GM19240 (cell line): ENCODE measurements at regions not wholly inside any gene's neighbourhood (a gene's known extent, or its start where the extent isn't known, plus 50 kb on each side); places are given as distances from the start of the nearest gene placed in this dataset.

Experiments
- DNase-seq: peaks from one replicate; pipeline ENCODE4 v3.0.0; 2011; ENCODE audit warnings: low spot score; ENCODE audit not compliant: insufficient read length

DNA sequence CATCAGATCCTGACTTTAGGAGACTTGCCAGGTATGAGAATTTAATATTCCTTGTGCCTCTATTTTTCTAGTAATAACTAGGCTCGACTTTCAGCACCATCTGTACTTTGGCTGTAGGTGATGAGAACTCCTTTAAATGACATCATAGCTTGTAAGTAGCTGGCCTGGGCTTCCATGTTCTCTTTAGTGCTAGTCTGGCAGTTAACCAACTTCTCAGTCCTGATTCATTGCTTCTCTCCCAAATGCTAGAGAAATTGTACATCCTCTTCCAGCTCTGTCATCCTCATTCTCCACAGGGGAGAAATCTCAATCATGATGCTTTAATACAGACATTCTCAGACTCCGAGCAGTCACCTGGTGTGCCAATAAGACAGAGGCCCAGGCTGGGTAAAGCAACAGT, 143.5 kb upstream of the MOCS1 start:
- DNase-seq = no peak

DNA sequence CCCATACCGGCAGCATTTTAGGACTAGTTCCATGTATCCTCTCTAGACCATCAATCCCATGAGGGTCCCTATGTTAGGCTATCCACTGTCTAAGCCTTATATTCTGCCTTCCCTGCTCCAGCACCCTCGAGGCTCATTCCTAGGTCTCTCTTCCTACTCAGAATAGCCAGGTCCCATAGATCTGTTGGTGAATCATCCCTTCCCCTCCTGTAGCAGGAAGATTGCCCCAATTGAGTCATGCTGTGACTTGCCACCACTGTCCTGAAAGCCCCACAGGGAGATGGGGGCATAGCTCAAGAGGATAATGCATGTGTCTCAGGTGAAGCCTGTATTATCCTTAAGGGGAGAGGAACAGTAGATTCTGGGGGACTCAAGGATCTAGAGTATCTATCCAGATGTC, 143.1 kb upstream of the MOCS1 start:
- DNase-seq = no peak

DNA sequence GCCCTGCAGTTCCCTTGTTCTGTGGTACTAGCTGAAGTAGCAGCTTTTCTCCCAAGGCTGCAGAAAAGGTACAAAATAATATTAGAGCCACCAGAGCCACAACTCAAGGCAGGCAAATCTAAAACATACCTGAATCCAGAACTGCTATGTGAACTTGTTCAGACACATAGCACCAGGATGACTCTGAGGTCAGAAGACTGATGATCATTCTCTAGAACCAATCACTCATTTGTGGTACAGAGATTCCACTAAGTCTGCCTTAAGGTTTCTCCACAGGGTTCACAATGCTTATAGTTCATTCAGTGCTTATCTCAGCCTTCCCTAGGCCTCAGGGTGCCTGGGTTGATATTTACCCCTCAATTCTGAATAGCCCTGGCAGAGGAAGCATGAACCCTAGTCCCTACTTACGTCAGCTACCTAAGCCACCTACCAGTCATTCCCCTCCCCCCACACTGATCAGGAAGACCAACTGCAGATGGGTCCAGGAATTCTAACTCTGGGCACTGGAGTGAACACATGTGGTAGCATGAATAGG, 140.9 kb upstream of the MOCS1 start:
- DNase-seq = no peak

DNA sequence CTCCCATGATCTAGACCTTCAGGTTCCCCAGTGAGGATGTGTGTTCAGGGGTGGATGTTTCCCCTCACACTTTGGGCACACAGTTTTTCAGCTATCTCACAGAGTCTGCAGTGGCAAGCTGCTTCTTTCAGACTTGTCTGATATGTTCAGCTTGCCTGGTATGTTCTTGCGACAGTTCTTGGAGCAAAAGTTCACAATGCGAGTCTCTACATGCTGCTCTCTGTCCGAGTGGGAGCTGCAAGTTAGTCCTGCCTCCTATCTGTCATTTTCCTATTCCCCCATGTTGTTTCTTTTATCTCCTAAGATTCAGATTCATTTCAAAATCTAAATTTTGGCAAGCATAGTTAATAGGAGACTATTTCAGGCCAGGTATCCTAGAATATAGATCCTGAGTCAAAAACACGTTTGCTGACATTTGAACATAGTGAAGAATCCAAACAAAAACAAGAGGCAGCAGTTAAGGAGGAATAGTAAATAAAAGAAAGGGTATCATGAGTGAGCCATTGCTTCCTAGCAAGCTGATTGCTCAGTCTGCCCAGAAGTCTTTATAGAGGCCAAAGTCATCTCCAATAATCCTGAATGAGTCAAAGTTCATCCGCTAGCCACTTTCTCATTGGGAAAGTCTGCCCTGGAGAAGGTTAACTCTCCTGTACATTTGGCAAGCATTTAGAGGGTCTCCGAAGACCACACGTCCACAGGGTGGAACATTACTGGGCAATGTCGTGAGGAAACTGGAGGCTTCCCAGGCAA, 140.2 kb upstream of the MOCS1 start:
- DNase-seq = no peak

DNA sequence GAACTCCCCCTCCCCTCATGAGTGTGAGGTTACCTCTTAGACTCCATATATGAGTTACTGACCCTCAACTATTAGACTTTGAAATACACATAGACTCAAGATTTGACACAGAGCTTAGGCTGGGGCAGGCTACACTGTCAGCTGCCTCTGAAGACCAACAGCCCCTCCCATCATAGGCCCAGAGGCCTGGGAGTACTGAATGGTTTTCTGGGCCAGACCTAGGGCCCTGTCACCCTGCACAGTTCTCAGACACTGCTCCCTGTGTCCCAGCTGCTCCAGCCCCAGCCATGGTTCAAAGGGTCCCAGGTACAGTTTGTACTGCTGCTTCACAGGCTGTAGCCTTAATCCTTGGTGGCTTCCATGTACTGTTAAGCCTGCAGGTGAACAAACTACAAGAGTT, 132.1 kb upstream of the MOCS1 start:
- DNase-seq = no peak

DNA sequence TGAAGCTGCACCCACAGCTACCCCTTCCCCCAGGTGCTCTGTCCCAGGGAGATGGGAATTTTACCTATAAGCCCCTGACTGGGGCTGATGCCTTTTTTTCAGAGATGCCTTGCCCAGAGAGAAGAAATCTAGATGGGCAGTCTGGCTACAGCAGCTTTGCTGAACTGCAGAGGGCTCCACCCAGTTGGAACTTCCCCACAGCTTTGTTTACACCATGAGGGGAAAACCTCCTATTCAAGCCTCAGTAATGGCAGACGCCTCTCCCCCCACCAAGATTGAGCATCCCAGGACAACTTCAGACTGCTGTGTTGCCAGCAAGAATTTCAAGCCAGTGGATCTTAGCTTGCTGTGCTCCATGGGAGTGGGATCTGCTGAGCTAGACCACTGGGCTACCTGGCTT, 122.6 kb upstream of the MOCS1 start:
- DNase-seq = no peak

DNA sequence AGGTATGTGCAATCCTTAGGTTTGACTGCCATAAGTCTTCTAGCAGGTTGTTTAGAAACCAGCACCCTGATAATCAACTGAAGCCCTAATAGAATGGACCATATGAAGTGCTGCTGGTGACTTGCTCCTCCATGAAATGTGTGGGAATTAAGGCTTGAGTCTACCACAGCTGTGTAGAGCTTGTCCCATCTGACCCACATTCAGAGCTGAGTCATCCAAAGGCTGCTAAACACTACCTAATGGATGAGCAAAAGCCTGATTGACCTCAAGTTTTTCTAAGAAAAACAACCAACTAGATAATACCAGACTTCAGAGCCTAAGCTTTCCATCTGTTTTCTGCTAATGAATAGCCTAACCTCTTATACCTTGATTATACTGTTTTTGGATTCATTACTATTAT, 120.3 kb upstream of the MOCS1 start:
- no peak for DNase-seq

DNA sequence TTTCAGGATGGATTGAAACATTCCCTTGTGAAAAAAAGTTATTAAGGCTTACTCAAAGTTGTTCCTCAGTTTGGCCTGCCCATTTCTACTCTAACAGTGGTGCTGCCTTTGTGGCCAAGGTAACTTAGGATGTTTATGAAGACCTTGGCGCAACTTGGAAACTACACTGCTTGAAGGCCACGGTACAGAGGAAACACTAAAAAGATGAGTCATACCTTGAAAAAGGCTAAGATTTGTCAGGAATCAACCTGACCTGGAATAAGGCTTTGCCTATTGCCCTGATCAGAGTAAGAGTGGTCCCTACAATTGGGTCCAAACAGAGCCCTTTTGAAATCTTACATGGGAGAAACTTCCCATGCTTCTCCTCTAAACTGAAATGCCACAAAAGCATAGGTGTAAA, 119.9 kb upstream of the MOCS1 start:
- no peak for DNase-seq

DNA sequence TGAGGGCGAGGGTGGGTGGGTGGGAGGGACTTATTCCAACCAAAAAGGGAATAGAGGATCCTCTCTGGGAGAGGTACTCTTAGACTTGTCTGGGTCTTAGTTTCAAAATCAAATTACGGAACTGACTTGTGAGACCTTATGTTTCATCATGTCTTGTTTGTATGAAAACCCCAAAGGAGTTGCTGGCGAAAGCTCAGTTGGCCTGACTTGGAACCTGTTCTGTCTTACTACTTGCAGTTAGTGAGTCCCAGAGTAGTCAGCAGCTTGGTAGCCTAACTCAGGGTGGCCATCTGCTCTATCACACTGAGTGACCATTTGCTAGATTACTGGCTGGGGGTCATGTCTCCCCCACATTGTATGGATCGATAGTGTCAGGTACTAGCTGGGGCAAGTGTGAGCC, 114.9 kb upstream of the MOCS1 start:
- no peak for DNase-seq

DNA sequence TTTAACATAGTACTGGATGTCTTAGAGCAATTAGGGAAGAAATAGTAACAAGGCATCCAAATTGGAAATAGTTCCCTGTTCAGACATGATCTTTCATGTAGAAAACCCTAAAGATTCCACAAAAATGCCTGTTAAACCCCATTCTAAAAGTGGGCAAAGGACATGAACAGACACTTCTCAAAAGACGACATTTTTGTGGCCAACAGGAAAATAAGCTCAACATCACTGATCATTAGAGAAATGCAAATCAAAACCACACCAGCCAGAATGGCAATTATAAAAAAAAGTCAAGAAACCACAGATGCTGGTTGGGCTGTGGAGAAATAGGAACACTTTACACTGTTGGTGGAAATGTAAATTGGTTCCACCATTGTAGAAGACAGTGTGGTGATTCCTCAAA, 109.9 kb upstream of the MOCS1 start:
- DNase-seq = no peak

DNA sequence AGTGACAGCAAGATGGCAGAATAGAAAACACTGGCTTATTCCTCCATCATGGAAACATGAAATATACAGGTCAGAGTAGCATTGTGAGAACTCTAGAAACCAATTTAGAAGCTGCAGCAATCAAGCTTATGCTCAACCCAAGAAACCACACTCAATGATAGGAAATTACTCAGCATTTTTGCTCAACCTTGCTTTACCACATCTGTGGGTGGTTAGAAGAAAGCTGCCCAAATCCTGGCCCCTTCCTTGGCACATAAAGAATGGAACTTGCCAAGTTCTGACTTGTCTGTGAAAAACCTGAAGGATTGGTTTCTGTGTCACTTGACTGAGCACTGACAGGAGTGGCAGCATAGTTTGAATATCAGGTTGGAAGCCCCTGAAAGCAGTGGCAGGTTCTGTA, 108.0 kb upstream of the MOCS1 start:
- no peak for DNase-seq

DNA sequence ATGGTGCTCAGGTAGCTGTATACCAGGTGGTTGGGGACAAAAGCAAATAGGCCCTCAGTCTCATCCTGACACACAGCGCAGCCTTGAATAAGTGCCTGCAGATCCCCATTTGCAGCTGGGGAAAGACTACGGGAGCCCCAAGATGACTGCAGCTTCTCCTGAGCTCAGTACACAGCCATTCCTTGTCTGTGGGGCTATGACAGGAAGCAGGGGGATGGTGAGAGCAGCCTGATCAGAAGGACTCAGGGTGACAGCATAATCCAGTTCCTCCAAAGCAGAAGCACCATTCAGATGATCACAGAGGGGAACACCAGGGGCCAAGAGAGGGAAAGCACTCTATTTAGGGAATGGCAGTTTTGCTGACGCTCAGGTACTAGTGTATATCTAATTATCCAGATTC, 104.8 kb upstream of the MOCS1 start:
- no peak for DNase-seq

DNA sequence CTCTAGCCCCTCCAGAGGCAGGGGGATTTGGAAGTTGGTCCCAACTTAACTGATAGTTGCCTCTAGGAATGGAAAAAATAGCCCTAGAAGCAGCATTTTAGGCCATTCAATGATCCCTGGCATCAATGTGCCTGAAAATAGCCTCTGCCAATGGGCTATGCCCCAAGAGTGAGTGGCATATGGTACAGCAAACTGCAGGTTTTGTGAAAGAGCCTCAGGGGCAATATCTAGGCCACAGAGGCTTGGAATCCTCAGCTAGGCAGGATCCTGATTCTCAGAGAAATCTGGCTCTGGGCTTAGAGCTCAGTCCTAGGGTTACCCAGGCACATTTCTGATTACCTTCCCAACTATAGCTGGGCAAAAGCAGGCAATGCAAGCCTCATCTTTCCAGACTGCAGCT, 104.4 kb upstream of the MOCS1 start:
- no peak for DNase-seq

DNA sequence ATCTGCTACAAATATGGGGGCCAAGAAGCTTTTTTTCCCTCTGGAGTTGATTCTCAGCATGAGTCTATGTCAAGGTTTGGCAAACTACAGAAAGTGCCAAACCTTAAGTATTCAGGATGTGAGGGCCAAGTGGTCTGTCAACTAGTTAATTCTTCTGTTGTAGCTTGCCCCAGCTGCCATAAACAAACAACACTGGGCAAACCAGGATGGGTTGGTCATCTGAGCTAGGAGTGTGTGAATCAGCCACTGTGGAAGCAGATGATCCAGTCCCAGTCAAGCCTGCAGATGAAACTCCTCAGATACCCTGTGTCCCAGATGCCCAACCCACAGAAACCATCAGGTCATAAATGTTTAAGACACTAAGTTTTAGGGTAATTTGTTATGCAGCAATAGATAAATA, 103.0 kb upstream of the MOCS1 start:
- DNase-seq = no peak

DNA sequence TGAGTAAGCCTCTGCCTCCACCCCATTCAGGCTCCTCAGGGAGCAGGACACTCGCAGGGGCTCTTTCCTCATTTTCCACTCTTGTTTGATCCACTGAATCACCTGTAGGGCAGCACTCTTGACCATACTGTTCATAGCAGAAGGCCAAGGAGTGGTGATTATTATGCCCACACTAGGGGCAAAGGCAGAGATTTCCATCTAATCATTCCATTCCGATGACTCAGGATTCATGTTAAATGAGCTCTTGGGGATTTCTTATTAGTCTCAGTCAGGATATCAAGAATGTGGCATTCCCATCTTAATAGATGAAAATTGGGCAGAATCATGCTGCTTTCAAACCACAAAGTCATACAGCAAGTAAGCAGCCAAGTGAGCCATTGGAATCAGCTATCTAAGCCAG, 101.9 kb upstream of the MOCS1 start:
- DNase-seq = no peak

DNA sequence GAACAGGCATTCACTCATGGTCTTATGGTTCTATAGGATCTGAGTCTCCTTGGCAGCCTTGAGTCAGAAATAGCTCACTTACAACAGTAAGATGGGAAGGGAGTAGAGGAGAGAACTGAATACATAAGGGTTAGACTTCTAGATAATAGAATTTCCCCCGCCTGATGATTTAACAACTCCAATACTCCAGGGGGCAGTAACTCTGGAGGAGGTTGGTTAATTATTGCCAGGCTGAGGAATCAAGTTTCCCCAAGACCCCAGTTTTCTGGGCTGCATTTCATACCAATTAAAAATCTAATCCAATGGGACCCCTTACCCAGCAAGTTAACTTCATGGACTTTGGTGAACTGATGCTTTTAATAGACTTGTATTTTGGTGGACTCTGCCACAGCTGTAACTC, 94.2 kb upstream of the MOCS1 start:
- no peak for DNase-seq

DNA sequence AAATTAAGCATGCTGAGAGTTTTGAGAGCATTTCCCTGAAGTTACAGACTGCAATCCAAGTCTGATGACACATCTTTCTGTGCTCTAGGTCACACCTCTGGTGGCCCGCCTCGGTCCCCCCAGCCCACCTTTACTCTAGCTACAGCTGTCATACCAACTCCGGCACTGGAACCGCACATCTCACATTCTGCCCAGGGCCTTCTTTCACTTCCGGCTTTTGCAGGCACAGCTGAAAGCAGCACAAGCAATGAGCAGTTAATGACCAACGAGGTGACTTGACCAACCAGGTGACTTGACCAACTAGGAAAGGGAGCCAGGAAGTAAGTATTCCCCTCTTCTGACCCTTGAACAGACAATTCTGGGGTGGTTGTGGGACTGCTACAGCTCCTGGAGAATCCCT, 88.6 kb upstream of the MOCS1 start:
- DNase-seq = no peak

DNA sequence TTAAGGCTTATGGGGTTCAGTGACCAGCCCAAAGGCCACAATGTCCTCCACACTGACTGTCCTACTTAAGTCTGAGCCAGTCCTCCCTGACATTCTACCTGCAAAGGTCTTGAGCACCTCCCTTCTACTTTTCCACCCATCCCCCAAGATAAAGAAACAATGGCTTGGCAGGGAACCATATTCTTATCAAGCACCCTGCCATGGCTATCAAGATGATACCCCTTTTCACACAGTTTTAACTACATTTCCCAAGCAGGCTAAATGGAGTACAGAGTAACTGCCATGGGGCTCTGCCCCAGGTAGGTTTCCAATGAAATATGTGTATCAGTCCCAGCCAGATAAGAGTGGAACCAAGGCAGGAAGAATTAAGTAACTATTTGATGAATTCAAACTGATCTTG, 85.9 kb upstream of the MOCS1 start:
- no peak for DNase-seq

DNA sequence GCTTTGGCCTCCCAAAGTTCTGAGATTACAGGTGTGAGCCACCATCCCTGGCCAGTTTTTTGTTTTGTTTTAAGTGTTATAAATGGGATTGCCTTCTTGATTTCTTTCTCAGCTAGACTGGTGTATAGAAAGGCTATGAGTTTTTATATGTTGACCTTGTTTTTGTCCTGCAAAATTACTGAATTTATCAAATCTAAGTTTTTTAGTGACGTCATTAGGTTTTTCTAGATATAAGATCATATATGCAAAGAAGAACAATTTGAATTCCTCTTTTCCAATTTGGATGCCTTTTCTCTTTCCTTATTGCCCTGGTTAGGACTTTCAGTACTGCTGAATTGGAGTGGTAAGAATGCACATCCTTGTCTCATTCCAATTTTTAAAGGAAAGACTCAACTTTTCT, 81.3 kb upstream of the MOCS1 start:
- DNase-seq = no peak

DNA sequence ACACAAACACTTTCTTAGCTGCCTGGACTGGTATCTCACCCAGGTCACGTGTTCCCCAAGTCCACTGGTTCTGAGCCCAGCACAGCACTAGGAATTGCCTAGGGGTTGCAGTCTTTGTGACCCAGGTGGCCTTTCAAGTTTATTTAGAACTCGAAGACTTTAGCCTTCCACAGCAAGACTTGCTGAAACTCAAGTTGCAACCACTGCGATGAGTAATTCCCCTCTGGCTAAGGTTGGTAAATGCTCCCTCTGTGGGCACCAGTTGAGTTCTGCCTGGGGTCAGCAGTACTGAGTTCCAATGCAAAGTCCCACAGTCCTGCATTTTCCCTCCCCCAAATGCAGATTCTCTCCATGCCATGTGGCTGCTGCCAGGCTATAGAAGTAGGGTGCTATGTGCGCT, 77.6 kb upstream of the MOCS1 start:
- DNase-seq = no peak

DNA sequence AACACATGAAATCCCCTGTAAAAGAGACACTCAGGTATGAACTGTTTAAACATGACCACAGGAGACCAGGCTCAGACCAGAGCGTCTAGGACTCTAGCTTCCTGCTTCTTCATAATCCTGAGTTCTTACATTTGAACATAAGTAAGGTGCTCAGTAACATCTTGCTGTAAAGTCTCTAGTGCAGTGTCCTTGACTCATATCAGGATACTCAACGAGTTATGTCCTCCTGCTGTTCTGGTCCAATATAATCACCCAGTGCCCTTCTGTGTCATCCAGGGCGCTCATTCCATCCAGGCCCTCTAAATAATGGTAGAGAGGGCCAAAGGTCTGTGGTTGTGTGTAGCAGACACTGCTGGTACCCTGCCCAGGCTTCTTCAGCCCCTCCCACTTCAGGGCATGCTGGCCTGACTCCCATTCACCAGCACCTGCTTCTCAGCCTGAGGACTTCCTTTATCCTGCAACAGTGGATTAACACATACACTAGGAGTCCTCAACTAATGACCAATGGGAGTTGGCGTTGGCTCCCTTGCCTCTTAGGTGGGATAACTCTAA, 66.8 kb upstream of the MOCS1 start:
- DNase-seq = no peak

DNA sequence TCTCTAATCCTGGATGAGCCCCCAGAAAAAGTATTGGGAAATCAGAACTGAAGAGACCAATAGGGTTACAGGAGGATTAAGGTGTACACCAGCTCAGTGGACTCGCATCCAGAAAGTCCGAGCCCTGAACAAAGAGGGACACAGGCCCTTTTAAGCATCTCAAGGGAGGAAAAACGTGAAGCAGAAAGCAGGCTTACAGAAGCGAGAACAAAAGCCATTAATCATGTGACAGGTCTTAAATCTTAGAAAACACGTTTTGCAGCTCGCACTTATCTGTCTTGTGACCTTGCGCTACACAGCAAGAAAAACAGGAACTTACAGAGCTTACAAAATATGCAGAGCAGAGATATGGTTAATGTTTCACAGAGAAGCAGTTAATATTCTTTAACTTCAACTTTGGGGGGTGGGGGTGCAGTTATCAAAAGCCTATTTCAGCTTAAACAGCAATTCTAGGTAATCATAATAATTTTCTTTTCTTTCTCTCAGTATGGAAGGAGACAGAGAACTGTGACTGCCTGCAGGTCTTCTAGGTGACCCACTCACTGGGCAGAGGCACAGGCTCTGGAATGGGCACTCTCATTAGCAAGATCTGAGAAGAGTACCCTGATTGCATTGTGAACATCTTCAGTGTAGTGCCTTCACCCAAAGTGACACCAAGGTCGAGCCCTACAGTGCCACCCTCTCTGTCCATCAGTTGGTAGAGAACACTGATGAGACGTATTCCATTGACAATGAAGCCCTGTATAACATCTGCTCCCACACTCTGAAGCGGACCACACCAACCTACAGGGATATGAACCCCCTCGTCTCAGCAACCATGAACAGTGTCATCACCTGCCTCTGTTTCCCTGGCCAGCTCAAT, 65.0 kb upstream of the MOCS1 start:
- DNase-seq = no peak

DNA sequence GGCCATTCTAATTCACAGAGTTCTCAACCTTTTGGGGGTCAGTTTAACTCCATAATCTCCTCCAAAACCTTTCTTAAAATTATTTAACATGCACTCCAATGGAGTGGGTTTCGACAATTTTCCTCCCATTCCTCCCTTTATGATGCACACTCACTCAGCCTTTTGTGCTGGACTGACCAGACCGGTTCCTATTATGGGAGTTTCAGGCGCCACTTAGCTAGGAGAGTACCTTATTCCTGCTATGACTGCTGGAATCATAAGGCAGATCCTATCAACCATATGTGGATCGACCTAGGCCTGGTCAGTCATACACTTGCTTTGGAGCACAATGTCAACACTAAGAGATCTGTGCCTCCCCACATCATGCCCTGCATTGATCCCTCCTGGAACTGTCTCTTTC, 63.9 kb upstream of the MOCS1 start:
- DNase-seq = no peak
